Upper lobe of left lung (tissue), 4 donors: ENCODE measurements at regions not wholly inside any gene's neighbourhood (a gene's known extent, or its start where the extent isn't known, plus 50 kb on each side); places are given as distances from the start of the nearest gene placed in this dataset.

Experiments
- CTCF ChIP-seq, 6 experiments: fragments of 450-650 bp in 4 of 6; fragments of 200-600 bp in 2 of 6; sonication (generic) in 2 of 6; IDR thresholded peaks; one replicate each; pipeline ENCODE4 v1.5.1; 2016 to 2019; ENCODE audit warnings: antibody characterized with exemption in 6 of 6
- EP300 ChIP-seq, 4 donors: sonication (generic); formaldehyde crosslinking; IDR thresholded peaks; one replicate each; pipeline ENCODE4 v1.5.1; 2017; ENCODE audit warnings: antibody characterized with exemption in 4 of 4, control low read depth in 2 of 4

GRCh38 chr1:234967121-234967520, 161.5 kb downstream of the TOMM20 start:
- no peak for TF ChIP-seq CTCF (IDR thresholded peaks at IDR 0.05)
- TF ChIP-seq EP300 (IDR thresholded peaks at IDR 0.05): no peak
